ENCODE measurements at regions not wholly inside any gene's neighbourhood (a gene's known extent, or its start where the extent isn't known, plus 50 kb on each side); places are given as distances from the start of the nearest gene placed in this dataset.

DNA sequence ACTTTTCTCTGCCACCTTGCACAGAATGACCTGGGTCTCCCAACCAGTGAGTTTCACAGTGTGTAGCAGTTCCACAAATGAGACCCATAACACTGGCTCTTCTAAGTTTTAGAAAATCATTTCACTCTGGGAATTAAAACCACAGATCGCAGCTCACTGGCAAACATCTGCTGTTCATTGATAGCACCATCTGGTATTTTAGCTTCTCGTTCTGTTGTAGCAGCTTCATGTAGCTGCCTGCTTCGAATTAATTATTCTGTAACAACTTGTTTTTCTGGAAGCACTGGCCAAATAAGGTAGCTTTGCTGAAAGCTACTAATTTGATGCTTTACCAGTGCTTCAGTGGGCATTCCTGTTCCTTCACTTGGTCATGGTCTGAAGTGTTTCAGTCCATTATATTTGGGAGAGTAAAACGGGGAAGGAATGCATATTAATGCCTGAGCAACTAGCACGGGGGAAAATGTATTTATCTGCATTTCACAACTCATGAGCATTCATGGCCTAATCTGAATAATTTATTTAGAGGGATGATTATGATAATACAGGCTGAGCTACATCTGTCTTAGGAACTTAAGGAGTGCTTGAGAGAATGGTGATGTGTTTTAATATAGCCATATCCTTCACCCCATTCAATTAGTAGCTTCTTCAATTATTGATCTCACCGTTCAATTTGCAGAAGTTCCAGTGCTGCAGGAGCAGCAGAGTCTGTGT, 447.4 kb downstream of the XPNPEP1 start:
- no peak for DNase-seq (ENCODE audit: low read depth)
- TF ChIP-seq, protein P1, sequence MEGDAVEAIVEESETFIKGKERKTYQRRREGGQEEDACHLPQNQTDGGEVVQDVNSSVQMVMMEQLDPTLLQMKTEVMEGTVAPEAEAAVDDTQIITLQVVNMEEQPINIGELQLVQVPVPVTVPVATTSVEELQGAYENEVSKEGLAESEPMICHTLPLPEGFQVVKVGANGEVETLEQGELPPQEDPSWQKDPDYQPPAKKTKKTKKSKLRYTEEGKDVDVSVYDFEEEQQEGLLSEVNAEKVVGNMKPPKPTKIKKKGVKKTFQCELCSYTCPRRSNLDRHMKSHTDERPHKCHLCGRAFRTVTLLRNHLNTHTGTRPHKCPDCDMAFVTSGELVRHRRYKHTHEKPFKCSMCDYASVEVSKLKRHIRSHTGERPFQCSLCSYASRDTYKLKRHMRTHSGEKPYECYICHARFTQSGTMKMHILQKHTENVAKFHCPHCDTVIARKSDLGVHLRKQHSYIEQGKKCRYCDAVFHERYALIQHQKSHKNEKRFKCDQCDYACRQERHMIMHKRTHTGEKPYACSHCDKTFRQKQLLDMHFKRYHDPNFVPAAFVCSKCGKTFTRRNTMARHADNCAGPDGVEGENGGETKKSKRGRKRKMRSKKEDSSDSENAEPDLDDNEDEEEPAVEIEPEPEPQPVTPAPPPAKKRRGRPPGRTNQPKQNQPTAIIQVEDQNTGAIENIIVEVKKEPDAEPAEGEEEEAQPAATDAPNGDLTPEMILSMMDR (conservative IDR thresholded peaks at IDR 0.05; ENCODE audit: control insufficient read depth, insufficient read depth, low read depth, low read length) = no peak
- H3K4me3 ChIP-seq (ENCODE audit: control insufficient read depth, low read depth, low read length) = no peak overlapping the region

DNA sequence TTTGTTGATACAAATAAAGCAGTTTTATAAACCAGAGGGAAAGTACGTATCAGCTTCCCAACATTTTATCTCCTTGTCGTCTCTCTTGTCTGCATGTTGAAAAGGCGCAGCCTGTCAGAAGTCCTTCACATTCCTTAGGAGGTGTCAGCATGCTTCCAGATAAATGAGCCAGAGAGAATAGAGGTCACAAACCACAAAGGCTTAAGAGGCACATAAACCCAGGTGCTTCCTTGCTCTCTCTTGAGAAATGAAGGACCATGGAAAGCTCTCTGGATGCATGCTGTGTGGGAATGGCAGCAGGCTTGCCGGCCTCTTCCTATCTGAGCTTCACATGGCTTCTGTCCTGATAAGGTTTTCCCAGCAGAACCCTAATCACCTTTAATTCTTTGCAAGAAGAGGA, 448.5 kb downstream of the XPNPEP1 start:
- no peak for DNase-seq (ENCODE audit: low read depth)
- H3K4me3 ChIP-seq (ENCODE audit: control insufficient read depth, low read depth, low read length) = no peak overlapping the region
- TF ChIP-seq, protein P1 (conservative IDR thresholded peaks at IDR 0.05; ENCODE audit: control insufficient read depth, insufficient read depth, low read depth, low read length) = no peak

DNA sequence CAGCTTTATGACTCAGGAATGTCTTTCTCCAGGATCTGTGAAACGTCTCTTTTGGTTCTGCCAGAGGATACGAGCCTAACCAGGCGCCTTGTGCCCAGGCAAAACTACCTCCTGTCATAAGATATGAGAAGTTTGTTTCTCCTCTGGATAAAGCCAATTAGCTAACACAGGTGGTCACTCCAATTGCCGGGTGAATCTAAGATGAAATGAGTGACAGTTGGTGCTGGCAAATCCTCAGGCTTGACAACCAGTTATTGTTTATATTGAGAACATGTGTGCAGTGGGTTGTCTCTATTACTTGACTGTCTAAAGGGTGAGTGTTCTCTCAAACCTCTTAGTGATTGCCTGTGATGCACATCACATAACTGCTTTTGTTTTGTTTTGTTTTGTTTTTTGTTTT, 449.1 kb downstream of the XPNPEP1 start:
- TF ChIP-seq, protein P1 (conservative IDR thresholded peaks at IDR 0.05; ENCODE audit: control insufficient read depth, insufficient read depth, low read depth, low read length) = no peak

DNA sequence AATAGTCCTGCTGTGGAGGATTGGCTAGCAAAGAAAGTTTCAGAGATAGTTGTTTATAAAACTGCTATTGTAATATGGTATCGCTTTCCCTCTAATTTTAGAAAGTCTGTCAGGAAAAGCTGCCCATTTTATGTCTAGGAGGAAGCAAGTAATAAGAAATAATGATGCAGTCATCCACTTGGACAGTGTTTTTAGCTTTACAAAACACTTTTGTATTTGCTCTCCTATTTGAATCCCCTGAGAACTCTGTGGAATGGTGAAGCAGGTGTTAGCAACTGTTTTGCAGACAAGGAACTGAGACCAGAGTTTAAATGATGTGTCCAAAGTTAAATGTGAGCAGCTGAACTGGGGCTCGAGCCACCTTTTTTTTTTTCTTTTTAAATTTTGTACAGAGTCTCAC, 455.8 kb downstream of the XPNPEP1 start:
- H3K4me3 ChIP-seq (ENCODE audit: control insufficient read depth, low read depth, low read length) = no peak overlapping the region
- TF ChIP-seq, protein P1 (conservative IDR thresholded peaks at IDR 0.05; ENCODE audit: control insufficient read depth, insufficient read depth, low read depth, low read length) = no peak
- DNase-seq (ENCODE audit: low read depth) = no peak

More for the DNA sequence above, 449.1 kb downstream of the XPNPEP1 start:
- no peak for DNase-seq (ENCODE audit: low read depth)
- no peak overlapping the region for H3K4me3 ChIP-seq (ENCODE audit: control insufficient read depth, low read depth, low read length)

DNA sequence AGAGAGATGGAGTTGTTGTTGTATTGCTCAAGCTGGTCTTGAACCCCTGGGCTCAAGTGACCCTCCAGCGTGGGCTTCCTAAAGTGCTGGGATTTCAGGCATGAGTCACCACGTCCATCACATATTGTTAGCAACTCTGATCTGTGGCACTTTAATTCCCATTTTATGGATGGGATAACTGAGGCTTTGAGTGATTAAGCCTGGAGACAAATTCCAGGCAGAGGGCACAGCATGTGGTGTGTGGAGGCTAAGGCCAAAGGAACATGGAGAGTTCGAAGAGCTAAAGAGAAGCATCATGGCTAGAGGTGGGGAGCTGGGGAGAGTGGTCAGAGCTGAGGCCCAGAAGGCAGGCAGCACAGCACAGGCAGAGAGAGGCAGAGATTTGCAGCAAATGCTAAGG, 458.4 kb downstream of the XPNPEP1 start:
- no peak for DNase-seq (ENCODE audit: low read depth)
- TF ChIP-seq, protein P1 (conservative IDR thresholded peaks at IDR 0.05; ENCODE audit: control insufficient read depth, insufficient read depth, low read depth, low read length) = no peak
- H3K4me3 ChIP-seq (ENCODE audit: control insufficient read depth, low read depth, low read length) = no peak overlapping the region

DNA sequence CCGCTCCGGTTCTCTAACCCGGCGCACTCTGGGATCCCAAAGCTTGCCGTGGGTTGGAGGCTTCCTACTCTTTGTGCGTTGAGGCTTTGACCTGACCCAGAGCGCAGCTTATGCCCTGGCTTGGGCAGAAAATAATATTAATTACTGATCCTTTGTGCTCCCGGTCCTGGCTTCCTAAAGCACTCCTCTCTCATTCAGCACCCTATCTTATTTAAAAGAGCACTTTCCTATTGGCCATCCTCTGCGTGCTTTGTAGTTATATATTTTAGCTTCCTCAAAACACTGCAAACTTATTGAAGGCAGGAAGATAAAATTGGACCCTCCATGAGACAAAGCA, 466.0 kb downstream of the XPNPEP1 start:
- DNase-seq (ENCODE audit: low read depth) = no peak
- TF ChIP-seq, protein P1 (conservative IDR thresholded peaks at IDR 0.05; ENCODE audit: control insufficient read depth, insufficient read depth, low read depth, low read length) = no peak
- no peak overlapping the region for H3K4me3 ChIP-seq (ENCODE audit: control insufficient read depth, low read depth, low read length)

Measured in fibroblast of mammary gland (primary cell).